GM18909 (cell line): ENCODE measurements at regions not wholly inside any gene's neighbourhood (a gene's known extent, or its start where the extent isn't known, plus 50 kb on each side); places are given as distances from the start of the nearest gene placed in this dataset.
"Not testable (repeated sequence)": the region's sequence is repeated elsewhere in the genome, so short reads cannot be mapped to it uniquely, and the experiment has no call there.

Experiments
- ATAC-seq: cut with Tn5 transposase; IDR thresholded peaks from one replicate; pipeline ENCODE4 v1.9.1; 2021; ENCODE audit warnings: mild to moderate bottlenecking; ENCODE audit not compliant: unreplicated experiment, poor library complexity

DNA sequence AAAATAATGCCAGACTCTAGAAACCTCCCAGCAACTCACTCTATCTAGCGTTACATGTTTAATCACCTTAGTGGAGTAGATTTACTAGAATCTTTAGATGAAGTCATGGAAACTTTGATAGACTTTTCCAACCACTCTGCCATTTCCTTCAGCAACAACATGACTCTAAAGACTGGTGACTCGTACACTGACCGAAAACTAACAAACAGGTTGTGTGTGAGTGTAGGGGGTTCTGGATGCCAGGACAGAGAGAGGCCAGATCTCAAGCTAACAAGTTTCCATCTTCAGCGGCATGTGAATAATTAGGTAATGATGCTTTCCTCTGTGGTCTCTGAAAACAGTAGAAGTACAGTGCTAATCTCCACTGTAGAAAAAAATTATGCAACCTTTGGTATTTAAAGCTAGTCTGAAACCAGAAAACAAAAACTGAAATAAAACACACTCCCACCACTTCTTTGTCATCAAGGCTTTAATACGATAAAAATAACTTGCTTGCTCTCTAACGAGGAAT is 286.4 kb downstream of the PRDM5 start:
- ATAC-seq = no peak

DNA sequence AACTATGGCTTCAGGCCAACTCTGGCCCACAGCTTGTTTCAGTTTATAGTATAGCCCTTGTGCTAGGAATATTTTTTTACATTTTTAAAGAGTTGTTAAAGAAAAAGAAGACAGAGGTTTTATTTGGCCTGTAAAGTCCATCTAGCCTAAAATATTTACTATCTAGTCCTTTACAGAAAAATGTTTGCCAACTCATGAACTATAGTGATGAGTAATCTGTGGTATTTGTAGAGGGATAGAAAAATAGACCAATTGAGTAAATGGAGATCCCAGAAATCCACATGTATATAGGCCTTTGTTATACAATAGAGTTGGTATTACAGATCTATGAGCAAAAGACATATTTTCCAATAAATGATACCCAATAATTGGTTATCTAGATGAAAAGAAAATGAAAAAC is 288.7 kb downstream of the PRDM5 start:
- no peak for ATAC-seq

DNA sequence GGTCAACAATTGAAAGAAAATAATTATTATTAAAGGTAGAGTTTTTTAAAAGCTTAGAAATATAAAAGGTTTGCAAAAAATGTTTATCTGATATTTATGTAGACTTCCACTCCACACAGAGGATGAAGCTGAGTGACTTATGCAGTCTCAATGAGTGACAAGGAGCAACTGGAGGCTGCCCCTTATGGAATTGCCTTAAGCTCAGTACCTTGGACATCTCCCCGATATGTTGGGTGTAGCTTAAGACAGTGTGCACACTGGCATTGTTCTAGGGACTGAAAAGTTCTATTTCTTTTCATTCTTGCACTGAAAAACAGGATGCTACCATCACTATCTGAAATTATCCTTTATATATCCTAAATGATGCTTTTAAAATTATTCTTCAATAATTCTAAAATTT is 292.1 kb downstream of the PRDM5 start:
- no peak for ATAC-seq

DNA sequence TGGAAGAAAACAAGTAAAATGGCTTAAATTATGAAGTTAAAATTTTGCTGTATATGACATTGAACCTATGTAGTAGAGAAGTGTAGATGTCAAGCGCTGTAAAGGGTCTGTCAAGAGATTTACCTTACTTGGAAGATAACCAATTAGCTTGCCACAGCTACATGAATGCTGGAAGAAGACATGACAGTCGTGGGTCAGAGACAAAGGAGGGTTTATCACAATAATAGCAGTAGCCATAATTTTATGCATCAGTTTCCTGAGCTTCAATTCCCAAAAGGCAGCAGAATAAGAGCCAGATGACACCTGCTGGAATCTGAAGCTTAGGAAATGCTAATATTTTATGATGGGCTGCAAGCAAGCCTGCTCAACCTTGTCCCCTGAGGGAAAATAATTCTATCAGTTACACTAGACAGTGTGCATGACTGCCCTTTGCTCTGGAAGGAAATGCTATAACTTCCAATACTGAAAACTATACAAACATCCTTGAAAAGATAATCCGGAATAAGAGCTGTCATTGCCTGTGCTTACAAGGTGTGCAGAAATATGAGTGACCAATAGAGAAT is 292.9 kb downstream of the PRDM5 start:
- no peak for ATAC-seq

DNA sequence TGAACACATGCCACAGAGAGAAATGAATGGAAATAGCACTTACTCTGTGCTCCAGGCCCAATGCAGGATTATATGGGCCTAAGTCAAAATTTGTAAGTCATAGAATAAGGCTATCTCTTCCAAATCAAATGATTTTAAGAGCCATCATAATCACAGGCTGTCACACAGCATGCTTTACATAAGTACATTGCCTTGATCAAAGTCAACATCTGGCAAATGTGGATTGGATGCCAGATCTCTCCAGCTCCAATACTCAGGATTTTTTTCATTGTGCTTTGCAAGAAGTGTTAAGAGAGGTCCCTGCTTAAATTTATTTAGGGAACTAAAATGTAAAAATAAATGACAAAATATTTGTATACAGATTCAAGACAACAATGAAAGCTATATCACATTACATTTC is 299.9 kb downstream of the PRDM5 start:
- no peak for ATAC-seq

DNA sequence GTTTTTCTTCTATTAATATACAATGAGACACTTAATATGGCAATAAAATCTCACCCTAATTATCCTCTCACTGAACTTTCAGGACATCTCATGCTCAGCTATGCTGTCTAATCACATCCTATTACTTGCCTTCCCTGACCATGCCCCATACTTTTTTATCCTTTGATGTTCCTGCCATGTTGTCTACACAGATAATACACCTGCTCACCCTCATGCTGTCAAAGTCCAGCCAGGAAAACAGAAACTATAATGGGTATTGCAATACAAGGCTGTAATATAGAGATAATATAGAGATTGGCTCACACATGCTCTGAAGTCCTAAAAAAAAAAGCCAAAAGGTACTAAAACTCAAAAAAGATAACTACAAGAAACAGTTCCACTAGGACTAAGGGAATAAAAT is 305.4 kb downstream of the PRDM5 start:
- ATAC-seq = no peak

DNA sequence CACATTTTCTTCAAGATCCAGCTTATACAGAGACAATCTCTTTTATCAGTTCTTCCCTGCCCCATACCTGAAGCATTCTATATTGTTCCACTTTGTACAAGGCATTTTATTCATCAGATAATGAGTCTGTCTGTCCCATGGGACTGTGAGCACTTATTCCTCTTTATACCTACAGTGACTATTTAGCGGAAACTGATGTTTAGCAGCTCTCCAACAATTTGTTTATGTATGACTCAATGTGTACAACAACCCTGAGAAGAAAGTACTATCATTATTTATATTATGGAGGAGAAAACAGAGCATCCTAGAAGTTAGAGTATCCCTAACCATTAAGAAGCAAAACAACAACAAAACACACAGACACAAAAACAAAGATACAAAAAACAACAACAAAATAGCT is 306.5 kb downstream of the PRDM5 start:
- no peak for ATAC-seq

DNA sequence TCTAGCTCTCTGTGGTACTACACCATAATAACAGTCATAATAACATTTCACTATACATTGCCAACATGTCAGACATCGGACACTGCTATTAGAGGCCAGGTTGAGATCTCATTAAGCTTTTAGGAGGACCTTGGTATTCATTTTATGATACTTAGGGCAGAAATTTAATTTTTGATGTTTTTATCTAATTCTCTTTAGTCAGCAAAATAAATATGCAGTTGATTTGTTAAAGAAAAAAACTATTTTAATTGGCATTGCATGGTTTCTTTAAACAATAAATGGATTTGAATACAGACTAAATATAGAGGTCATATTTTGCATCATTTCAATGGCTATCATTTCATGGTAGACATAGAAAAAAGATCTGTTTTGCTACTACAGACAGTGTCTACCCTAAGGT is 308.7 kb downstream of the PRDM5 start:
- ATAC-seq = no peak

DNA sequence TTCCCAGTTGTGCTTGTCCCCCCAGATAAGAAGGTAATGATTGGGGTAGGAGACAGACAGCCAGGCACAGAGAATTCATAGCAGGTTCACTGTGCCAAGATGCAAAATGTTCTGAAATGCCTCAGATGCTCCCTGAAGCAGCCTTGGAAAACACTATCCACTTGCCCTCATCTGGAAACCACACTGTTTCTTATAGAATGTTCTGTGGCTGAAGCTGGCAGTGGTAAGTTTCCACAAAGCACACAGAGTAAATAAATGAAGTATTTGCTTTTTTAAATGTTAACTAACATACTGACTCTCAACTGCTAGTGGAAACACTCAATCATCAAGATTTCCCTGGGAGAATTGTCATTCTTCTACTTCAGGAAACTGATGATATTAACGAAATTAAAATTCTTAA is 311.4 kb downstream of the PRDM5 start:
- no peak for ATAC-seq

DNA sequence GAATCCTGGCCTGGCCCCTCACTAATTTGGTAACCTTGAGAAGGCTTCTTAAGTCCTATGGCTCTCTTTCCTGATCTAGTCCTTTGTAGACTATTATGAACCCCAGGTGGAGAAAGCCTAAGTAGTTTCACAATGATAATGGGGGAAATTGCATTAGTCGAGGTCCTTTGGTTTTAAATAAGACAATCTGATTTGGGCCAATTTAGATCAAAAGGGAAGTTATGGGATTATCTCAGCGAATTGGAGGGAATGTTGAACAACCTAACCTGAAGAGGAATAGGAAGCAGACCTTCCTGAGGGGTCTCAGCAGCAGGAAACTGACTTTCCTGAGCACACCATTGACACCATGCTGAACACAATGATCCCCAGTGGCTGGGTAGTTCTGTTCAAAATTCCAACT is 331.5 kb downstream of the PRDM5 start:
- no peak for ATAC-seq

DNA sequence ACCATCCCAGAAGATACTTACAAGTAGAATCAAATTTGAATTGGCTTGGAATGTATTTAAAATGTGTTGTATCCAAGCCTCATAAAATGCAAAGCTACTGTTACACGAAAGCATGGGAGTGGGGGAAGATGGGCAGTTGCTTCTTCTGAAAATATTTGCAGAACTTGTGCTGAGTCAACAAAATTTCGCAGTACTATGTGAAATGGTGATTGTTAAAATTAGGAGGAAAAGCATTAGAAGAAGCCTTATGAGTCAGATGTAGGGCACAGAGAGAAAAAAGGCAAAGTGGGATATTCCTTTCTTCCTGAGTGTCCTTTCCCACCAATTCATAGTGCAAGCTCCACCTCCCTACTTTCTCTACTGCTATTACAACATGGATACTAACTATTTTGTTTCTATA is 332.7 kb downstream of the PRDM5 start:
- ATAC-seq = no peak

DNA sequence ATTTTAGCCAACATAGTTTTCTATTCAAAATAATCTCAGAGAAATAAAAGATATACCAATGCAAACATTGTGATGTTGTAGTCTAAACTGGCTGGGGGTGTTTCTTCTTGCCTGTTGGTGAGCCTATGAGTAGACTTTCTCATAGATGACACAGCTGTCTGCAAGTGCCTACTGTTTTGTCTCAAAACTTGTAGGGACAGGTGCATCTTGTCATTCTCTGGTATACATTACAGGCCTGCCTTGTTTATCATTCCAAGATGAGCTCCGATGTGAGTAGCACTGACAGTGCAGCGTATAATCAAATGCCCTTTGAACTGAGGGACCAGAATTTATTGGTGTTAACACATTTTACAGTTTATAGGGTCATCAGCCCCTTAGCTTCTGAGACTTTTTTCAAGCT is 353.8 kb downstream of the PRDM5 start:
- ATAC-seq = no peak

DNA sequence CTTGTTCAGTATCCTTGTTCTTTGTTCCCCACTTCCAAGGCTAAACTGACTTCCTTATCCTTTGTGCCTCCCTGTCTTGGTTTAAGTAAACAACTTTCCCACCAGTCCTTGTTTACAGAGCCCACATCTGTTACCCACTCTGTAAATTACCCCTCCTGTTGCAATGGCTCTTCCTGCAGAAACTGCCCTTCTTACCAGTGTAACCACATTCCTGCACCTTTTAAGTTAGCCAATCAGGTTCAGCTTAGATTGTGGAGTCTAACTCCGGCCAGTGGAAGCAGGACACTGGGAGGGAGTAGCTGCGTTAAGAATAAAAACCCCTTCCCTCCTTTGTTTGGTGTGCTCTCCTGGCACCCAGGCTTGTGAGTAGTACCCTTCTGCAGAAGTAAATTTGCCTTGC is 360.9 kb downstream of the PRDM5 start:
- no peak for ATAC-seq

DNA sequence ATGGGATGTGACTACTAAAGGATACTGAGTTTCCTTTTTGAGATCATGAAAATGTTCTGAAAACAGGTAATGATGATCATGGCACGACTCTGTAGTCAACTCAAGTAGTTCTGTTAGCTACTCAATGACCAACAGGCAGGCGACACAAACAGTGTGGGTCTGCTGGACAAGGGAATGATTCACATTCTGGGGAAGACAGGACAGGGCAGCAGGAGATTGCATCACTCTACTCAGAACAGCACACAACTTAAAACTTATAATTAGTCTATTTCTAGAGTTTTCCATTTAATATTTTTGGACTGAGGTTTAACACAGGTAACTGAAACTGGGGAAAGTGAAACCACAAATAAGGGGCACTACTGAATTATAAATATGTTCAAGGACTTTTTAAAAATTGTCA is 365.2 kb downstream of the PRDM5 start:
- ATAC-seq = no peak

DNA sequence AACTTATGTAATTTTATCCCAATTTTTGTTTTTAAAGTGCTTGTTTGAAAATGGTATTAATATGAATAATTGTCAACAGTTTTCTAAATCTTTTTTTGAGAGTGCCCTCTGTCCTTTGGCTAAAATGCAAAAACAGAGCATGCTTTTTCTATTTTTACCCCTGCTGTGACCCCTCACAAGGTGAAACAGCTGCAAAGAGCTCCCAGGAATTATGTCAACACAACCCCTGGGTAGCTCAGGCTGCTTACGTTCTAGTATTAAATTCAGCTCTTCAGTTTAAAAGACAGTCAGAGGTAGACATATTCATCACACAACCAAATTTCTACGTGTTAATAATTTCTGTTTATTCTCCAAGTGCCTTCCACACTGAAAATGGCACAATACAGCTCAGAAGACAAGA is 367.5 kb downstream of the PRDM5 start:
- ATAC-seq = no peak

DNA sequence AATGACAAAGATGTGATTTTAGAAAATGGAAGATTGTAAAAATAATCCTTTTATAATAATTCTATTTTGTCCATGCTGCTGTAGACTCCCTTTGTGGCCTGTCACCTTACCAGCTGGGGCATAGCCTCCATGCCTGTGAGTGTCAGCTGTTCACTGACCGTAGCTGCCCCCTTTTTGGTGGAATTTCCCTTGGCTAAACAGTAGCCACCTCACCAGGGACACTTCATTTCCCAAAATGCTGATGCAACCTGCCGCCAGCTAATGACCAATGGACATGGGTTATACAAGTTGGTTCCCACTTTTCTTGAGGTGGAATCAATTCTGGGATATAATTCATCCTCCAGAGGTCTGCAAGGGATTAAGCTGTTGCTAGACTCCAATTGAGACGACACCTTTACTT is 368.4 kb downstream of the PRDM5 start:
- no peak for ATAC-seq

DNA sequence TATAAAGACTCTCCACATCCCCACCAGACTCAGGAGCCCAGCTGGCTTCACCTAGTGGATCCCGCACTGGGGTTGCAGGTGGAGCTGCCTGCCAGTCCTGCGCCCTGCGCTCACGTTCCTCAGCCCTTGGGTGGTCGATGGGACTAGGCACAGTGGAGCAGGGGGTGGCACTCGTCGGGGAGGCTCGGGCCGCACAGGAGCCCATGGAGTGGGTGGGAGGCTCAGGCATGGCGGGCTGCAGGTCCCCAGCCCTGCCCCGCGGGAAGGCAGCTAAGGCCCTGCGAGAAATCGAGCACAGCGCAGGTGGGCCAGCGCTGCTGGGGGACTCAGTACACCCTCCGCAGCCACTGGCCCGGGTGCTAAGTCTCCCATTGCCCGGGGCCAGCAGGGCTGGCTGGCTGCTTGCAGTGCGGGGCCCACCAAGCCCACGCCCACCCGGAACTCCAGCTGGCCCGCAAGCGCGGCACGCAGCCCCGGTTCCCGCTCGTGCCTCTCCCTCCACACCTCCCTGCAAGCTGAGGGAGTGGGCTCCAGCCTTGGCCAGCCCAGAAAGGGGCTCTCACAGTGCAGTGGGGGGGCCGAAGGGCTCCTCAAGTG is 371.8 kb downstream of the PRDM5 start:
- not testable (repeated sequence) for ATAC-seq

DNA sequence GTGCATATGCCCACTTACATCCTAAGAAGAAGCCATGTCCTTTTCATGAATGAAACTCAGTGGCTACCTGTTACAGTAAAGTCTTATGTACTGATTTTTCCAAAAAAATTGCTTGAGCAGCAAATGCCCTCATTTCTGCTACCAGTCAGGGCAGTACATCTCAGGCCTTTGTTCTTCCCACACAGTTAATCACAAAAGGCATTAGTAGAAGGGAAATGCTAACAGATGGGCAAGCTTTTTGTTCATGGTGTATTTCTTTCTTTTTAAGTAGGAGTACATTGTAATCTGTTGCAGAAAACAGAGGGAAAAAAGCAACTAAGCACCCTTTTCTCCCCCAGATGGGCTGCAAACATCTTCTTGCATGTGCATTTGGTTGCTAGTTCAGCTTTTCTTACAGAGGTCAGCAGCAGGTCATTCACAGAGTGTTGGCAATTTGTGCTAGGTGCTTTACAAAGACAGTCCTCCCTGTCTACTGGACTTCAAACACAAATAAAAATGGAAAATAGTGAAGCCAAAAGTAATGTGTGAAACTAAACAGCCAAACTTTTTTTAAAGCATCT is 373.4 kb downstream of the PRDM5 start:
- no peak for ATAC-seq

DNA sequence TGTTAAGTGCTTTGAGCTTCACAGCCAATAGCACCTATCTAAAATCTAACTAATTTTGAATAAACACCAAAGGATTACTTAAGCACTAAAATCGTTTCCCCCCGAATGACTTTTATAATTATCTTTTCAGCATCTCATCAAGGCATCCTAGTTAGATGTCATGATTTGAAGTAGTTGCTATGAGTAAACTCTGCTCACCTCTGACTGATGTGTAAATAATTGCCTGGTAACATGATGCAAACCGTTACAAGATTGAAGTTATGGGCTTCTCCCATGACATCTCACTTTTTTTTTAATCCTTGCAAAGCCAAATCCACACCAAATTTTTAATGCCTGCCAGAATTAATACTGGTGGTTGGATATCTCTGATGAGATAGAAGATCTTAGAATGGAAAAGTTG is 377.1 kb downstream of the PRDM5 start:
- ATAC-seq = no peak

DNA sequence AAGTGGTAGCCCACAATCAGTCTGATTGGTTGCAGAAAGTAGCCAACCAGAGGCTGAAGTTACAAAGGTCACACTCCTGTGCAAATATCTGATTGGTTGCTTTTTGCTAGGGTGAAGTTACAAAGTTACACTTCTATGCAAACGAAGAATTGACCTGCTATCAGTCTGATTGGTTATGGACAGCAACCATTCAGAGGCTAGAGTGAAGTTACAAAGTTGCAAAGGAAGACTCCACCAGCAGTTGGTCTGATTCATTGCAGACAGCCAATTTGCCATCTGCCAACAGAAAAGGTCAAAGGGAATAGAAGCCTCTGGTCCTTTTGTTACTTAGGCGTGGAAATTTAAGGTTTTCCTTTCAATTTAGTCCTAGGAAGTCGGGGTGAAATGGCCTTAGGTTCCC is 377.7 kb downstream of the PRDM5 start:
- no peak for ATAC-seq

DNA sequence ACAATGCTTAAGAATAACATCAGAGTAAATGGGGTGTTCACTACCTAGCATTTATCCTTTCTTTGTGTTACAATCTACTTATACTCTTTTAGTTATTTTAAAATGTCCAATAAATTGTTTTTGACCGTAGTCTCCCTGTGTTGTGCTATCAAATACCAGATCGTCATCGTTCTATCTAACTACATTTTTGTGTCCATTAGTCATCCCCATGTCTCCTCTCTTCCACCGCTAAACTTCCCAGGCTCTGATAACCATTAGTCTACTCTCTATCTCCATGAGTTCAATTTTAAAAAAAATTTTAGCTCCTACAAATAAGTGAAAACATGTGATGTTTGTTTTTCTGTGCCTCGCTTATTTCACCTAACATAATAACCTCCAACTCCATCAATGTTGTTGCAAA is 381.9 kb downstream of the PRDM5 start:
- ATAC-seq = no peak

DNA sequence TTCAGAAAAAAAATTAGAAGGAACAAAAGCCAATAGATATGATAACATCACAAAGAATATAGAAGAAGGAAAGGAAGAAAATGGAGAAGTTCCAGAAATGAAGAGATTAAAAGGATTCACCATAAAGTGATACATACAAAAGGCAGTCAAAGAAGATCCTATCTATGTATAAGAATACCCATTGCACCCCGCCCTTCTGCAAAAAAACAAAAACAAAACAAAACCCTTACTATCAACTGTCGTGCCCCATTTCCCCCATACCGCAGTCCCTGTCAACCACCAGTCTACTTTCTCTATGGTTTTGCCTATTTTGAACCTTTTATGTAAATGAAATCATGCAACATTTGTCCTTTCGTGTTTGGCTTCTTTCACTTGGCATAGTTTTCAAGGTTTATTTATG is 385.6 kb downstream of the PRDM5 start:
- no peak for ATAC-seq
